ENCODE measurements at regions not wholly inside any gene's neighbourhood (a gene's known extent, or its start where the extent isn't known, plus 50 kb on each side); places are given as distances from the start of the nearest gene placed in this dataset.

- TF ChIP-seq CTCF (IDR thresholded peaks at IDR 0.05), result no peak
- H3K27me3 ChIP-seq (ENCODE audit: control insufficient read depth, insufficient read depth, low read length), result no peaks in the 10 kb centered on the region
- ATAC-seq (no peak), DNase-seq (no peak)
- Mint-ChIP-seq H3K27ac (no peak overlapping the region), H3K9me3 (peaks cover 13 to 26% of the 10 kb centered on the region in 2 donors), H3K27me3 (ENCODE audit: low read depth in 2 of 2) (no peaks in the 10 kb centered on the region), H3K36me3 (peaks cover 17% of the 10 kb centered on the region), H3K4me3 (no peak overlapping the region), H3K4me1 (no peaks in the 10 kb centered on the region)
- H3K4me3 ChIP-seq (ENCODE audit: low read length), result no peak overlapping the region
- intact Hi-C loops (cut with micrococcal nuclease), result no loop called here
- 95% methylated on average over 5 of the region's 5 CpGs for WGBS (ENCODE audit: insufficient coverage)
- no peak overlapping the region for H3K27ac ChIP-seq (ENCODE audit: low read length)
- H3K9me3 ChIP-seq (ENCODE audit: control insufficient read depth, insufficient read depth, low read length), result peaks cover 4% of the 10 kb centered on the region
- no peaks in the 10 kb centered on the region for H3K4me1 ChIP-seq (ENCODE audit: control insufficient read depth, insufficient read depth, low read length)
- no peaks in the 10 kb centered on the region for H3K36me3 ChIP-seq (ENCODE audit: control insufficient read depth, insufficient read depth, low read length)
These were observed 336.4 kb upstream of the CDH20 start for GRCh38 chr18:60996822-60997221.

- Histone ChIP-seq H3K27ac (ENCODE audit: low read length) (no peak overlapping the region), H3K4me3 (ENCODE audit: low read length) (no peak overlapping the region), H3K9me3 (ENCODE audit: control insufficient read depth, insufficient read depth, low read length) (no peaks in the 10 kb centered on the region), H3K4me1 (ENCODE audit: control insufficient read depth, insufficient read depth, low read length) (no peaks in the 10 kb centered on the region), H3K36me3 (ENCODE audit: control insufficient read depth, insufficient read depth, low read length) (no peaks in the 10 kb centered on the region), H3K27me3 (ENCODE audit: control insufficient read depth, insufficient read depth, low read length) (no peaks in the 10 kb centered on the region)
- 100% methylated on average over 1 of the region's 2 CpGs for WGBS (ENCODE audit: insufficient coverage)
- no peak for TF ChIP-seq CTCF (IDR thresholded peaks at IDR 0.05)
- Mint-ChIP-seq H3K27me3 (ENCODE audit: low read depth in 2 of 2) (no peaks in the 10 kb centered on the region), H3K9me3 (peaks cover 16 to 29% of the 10 kb centered on the region in 2 donors), H3K4me1 (no peaks in the 10 kb centered on the region), H3K36me3 (peaks cover 9% of the 10 kb centered on the region), H3K4me3 (no peak overlapping the region), H3K27ac (no peak overlapping the region)
- ATAC-seq, result no peak
- intact Hi-C loops (cut with micrococcal nuclease), result no loop called here
- DNase-seq, result no peak
These were observed 332.1 kb upstream of the CDH20 start for GRCh38 chr18:61001138-61001537.

- TF ChIP-seq CTCF (IDR thresholded peaks at IDR 0.05), result no peak
- Histone ChIP-seq H3K9me3 (ENCODE audit: control insufficient read depth, insufficient read depth, low read length) (peaks cover 6% of the 10 kb centered on the region), H3K27ac (ENCODE audit: low read length) (no peak overlapping the region), H3K4me3 (ENCODE audit: low read length) (no peak overlapping the region), H3K4me1 (ENCODE audit: control insufficient read depth, insufficient read depth, low read length) (no peaks in the 10 kb centered on the region), H3K36me3 (ENCODE audit: control insufficient read depth, insufficient read depth, low read length) (no peaks in the 10 kb centered on the region), H3K27me3 (ENCODE audit: control insufficient read depth, insufficient read depth, low read length) (no peaks in the 10 kb centered on the region)
- WGBS (ENCODE audit: insufficient coverage), result 84% methylated on average over 4 of the region's 4 CpGs
- peaks cover 11 to 13% of the 10 kb centered on the region in 2 donors for H3K9me3 Mint-ChIP-seq
- H3K4me1 Mint-ChIP-seq, result no peaks in the 10 kb centered on the region
- H3K36me3 Mint-ChIP-seq, result no peaks in the 10 kb centered on the region
- ATAC-seq, result no peak
- H3K27ac Mint-ChIP-seq, result no peak overlapping the region
- H3K4me3 Mint-ChIP-seq, result no peak overlapping the region
- no peaks in the 10 kb centered on the region for H3K27me3 Mint-ChIP-seq (ENCODE audit: low read depth in 2 of 2)
- no peak for DNase-seq
- intact Hi-C loops (cut with micrococcal nuclease), result no loop called here
These were observed 326.5 kb upstream of the CDH20 start for GRCh38 chr18:61006687-61007224.
